ENCODE measurements at regions not wholly inside any gene's neighbourhood (a gene's known extent, or its start where the extent isn't known, plus 50 kb on each side); places are given as distances from the start of the nearest gene placed in this dataset.
"Not testable (repeated sequence)": the region's sequence is repeated elsewhere in the genome, so short reads cannot be mapped to it uniquely, and the experiment has no call there.

DNA sequence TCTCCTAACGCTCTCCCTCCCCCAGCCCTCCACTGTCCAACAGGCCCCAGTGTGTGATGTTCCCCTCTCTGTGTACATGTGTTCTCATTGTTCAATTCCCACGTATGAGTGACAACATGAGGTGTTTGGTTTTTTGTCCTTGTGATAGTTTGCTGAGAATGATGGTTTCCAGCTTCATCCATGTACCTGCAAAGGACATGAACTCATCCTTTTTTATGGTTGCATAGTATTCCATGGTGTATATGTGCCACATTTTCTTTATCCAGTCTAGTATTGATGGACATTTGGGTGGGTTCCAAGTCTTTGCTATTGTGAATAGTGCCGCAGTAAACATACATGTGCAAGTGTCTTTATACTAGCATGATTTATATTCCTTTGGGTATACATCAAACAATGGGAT is 347.4 kb downstream of the MAGEE1 start:
- not testable (repeated sequence) for H3K27me3 ChIP-seq; H3K4me3 ChIP-seq; H3K36me3 ChIP-seq; DNase-seq (ENCODE audit: low spot score in 2 of 2); H3K4me1 ChIP-seq; H3K9me3 ChIP-seq; H3K27ac ChIP-seq
- 79% methylated on average over 3 of the region's 3 CpGs for WGBS

DNA sequence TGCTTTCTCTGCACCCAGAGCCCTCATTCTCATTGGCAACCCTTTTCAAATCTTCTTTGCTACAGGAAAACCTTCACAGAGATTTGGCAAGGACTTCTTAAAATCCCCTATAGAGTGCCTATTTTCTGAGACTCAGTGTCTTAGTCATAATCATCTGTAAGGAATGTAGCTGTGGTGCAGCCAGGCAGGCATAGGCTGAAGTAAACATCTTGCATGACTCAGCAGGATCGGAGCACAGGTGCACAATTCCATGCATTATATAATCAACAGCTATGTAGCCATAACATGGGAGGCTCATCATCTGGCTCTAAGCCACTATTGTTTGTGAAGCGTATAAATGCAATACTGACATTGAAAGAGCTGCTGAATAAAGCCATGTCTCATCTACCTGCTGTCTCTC is 368.8 kb downstream of the MAGEE1 start:
- Histone ChIP-seq H3K4me1 (no peaks in the 10 kb centered on the region), H3K4me3 (no peak overlapping the region), H3K9me3 (no peaks in the 10 kb centered on the region), H3K27ac (no peak overlapping the region), H3K36me3 (no peaks in the 10 kb centered on the region), H3K27me3 (no peaks in the 10 kb centered on the region)
- TF ChIP-seq POLR2A (IDR thresholded peaks at IDR 0.05) = no peak
- TF ChIP-seq EP300 (IDR thresholded peaks at IDR 0.05) = no peak
- TF ChIP-seq POLR2AphosphoS5 (IDR thresholded peaks at IDR 0.05) = no peak
- TF ChIP-seq, protein P1, sequence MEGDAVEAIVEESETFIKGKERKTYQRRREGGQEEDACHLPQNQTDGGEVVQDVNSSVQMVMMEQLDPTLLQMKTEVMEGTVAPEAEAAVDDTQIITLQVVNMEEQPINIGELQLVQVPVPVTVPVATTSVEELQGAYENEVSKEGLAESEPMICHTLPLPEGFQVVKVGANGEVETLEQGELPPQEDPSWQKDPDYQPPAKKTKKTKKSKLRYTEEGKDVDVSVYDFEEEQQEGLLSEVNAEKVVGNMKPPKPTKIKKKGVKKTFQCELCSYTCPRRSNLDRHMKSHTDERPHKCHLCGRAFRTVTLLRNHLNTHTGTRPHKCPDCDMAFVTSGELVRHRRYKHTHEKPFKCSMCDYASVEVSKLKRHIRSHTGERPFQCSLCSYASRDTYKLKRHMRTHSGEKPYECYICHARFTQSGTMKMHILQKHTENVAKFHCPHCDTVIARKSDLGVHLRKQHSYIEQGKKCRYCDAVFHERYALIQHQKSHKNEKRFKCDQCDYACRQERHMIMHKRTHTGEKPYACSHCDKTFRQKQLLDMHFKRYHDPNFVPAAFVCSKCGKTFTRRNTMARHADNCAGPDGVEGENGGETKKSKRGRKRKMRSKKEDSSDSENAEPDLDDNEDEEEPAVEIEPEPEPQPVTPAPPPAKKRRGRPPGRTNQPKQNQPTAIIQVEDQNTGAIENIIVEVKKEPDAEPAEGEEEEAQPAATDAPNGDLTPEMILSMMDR (IDR thresholded peaks at IDR 0.05) = no peak
- WGBS = 67% methylated on average over 2 of the region's 2 CpGs
- no peak for DNase-seq (ENCODE audit: low spot score in 2 of 2)

DNA sequence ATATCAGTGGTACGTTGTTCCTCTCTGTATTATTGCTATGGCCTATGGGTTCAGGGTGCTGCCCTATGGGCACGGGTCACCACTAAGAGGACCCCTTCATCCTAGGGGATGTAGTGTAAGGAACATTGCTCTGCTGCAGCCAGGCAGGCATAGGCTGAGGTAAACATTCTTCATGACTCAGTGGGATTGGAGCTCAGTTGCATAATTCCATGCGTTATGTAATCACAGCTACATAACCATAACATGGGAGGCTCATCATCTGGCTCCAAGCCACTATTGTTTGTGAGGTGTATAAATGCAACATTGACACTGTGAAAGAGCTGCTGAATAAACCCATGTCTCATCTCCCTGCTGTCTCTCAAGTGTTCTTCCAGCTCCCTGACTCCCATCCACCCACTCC is 375.2 kb downstream of the MAGEE1 start:
- no peak for DNase-seq (ENCODE audit: low spot score in 2 of 2)
- H3K36me3 ChIP-seq = no peaks in the 10 kb centered on the region
- H3K27ac ChIP-seq = no peak overlapping the region
- H3K4me1 ChIP-seq = no peaks in the 10 kb centered on the region
- no peak overlapping the region for H3K4me3 ChIP-seq
- WGBS = 80% methylated on average over 3 of the region's 3 CpGs
- H3K9me3 ChIP-seq = no peaks in the 10 kb centered on the region
- TF ChIP-seq, protein P1 (IDR thresholded peaks at IDR 0.05) = no peak
- TF ChIP-seq POLR2A (IDR thresholded peaks at IDR 0.05) (no peak), POLR2AphosphoS5 (IDR thresholded peaks at IDR 0.05) (no peak), EP300 (IDR thresholded peaks at IDR 0.05) (no peak)
- H3K27me3 ChIP-seq = no peaks in the 10 kb centered on the region

DNA sequence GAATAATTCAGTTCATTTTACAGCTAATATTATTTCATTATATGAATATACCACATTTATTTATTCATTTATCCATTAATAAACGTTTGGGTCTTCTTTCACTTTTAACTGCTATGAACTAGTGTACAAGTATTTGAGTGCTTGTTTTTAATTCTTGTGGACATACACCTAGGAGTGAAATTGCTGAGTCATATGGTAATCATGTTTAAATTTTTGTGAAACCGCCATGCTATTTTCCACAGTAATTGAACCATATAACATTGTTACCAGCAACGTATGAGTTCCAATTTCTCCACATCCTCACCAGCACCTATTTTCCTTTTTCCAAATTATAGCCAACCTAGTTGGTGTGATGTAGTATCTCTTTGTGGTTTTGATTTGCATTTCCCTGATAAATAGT is 388.2 kb downstream of the MAGEE1 start:
- Histone ChIP-seq H3K4me1 (no peaks in the 10 kb centered on the region), H3K4me3 (no peak overlapping the region), H3K9me3 (no peaks in the 10 kb centered on the region), H3K27ac (no peak overlapping the region), H3K27me3 (no peaks in the 10 kb centered on the region), H3K36me3 (no peaks in the 10 kb centered on the region)
- TF ChIP-seq EP300 (IDR thresholded peaks at IDR 0.05) (no peak), POLR2AphosphoS5 (IDR thresholded peaks at IDR 0.05) (no peak), POLR2A (IDR thresholded peaks at IDR 0.05) (no peak)
- TF ChIP-seq, protein P1 (IDR thresholded peaks at IDR 0.05) = no peak
- WGBS = 75% methylated on average over 3 of the region's 3 CpGs
- no peak for DNase-seq (ENCODE audit: low spot score in 2 of 2)

DNA sequence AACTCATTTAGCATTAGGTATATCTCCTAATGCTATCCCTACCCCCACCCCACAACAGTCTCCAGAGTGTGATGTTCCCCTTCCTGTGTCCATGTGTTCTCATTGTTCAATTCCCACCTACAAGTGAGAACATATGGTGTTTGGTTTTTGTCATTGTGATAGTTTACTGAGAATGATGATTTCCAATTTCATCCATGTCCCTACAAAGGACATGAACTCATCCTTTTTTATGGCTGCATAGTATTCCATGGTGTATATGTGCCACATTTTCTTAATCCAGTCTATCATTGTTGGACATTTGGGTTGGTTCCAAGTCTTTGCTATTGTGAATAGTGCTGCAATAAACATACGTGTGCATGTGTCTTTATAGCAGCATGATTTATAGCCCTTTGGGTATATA is 389.8 kb downstream of the MAGEE1 start:
- no CpG with 5 or more reads among the region's 1 CpG for WGBS
- H3K4me3 ChIP-seq; H3K4me1 ChIP-seq; DNase-seq (ENCODE audit: low spot score in 2 of 2); H3K36me3 ChIP-seq; H3K27me3 ChIP-seq; H3K27ac ChIP-seq; H3K9me3 ChIP-seq: not testable (repeated sequence)

DNA sequence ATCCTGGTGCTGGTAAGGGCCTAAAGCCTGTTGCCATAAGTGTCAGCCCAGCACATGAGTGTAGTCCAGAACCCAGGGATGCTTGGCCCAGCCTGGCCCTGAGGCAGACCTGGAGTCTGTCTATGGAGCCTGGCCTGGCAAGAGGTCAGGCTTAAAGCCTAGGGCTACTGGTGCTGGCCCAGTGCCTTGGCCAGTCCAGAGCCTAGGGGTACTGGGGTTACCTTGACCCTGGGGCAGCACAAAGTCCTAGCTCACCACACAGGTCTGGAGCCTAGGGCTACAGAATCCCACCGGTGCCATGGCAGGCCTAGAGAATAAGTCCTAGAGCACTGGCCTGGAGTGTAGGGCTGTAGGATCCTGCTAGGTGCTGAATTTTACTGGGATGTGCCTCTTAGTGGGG is 393.8 kb downstream of the MAGEE1 start:
- H3K36me3 ChIP-seq = no peaks in the 10 kb centered on the region
- 88% methylated on average over 1 of the region's 1 CpG for WGBS
- no peaks in the 10 kb centered on the region for H3K27me3 ChIP-seq
- H3K4me3 ChIP-seq = no peak overlapping the region
- H3K9me3 ChIP-seq = no peaks in the 10 kb centered on the region
- DNase-seq (ENCODE audit: low spot score in 2 of 2) = no peak
- H3K4me1 ChIP-seq = no peaks in the 10 kb centered on the region
- TF ChIP-seq EP300 (IDR thresholded peaks at IDR 0.05) (no peak), POLR2A (IDR thresholded peaks at IDR 0.05) (no peak), POLR2AphosphoS5 (IDR thresholded peaks at IDR 0.05) (no peak)
- TF ChIP-seq, protein P1 (IDR thresholded peaks at IDR 0.05) = no peak
- H3K27ac ChIP-seq = no peak overlapping the region
